PC-3 (cell line): ENCODE measurements at regions not wholly inside any gene's neighbourhood (a gene's known extent, or its start where the extent isn't known, plus 50 kb on each side); places are given as distances from the start of the nearest gene placed in this dataset.
A peak's percentile ranks its signal among the peaks of the same experiment; 100 is the strongest.

Experiments used
- ATAC-seq: fragments of 200-7000 bp; cut with Tn5 transposase; 2 replicates; pipeline ENCODE4 v1.9.1; 2020; ENCODE audit warnings: mild to moderate bottlenecking, moderate library complexity
- BruUV-seq: library from RNA; stranded (reverse); fragments of 400-500 nt; replicated peaks from 2 replicates; lab custom pipeline; 2021; lab: Mats Ljungman, UMichigan
- CTCF ChIA-PET: fragments of 300-600 bp; sonication (Branson Sonifier 250); formaldehyde crosslinking; loops from one replicate; lab custom pipeline; 2022; ENCODE audit warnings: antibody characterized with exemption; lab: Charles Lee
- POLR2A ChIA-PET: fragments of 300-600 bp; sonication (Branson Sonifier 250); formaldehyde crosslinking; loops from one replicate; lab custom pipeline; 2022; ENCODE audit warnings: antibody characterized with exemption; ENCODE audit not compliant: unreplicated experiment; lab: Charles Lee
- DNase-seq: peaks from one replicate; pipeline ENCODE4 v3.0.0-alpha.2; 2015
- H2AFZ ChIP-seq: fragments of 300-600 bp; sonication (generic); 2 replicates; pipeline ENCODE4 v1.6.0; 2016; ENCODE audit warnings: antibody characterized with exemption, low read length
- H3F3A ChIP-seq: fragments of 300-600 bp; sonication (generic); one replicate; pipeline ENCODE4 v1.6.0; 2017; ENCODE audit warnings: antibody characterized with exemption, low read length, control low read depth, mild to moderate bottlenecking; ENCODE audit not compliant: unreplicated experiment
- H3K27ac ChIP-seq: fragments of 300-600 bp; sonication (generic); 2 replicates; pipeline ENCODE4 v1.5.1; 2016; ENCODE audit warnings: mild to moderate bottlenecking, low read length
- H3K27me3 ChIP-seq: fragments of 300-600 bp; sonication (generic); 2 replicates; pipeline ENCODE4 v1.6.1; 2016; ENCODE audit warnings: low read length, mixed read lengths
- H3K36me3 ChIP-seq: fragments of 300-600 bp; sonication (generic); 2 replicates; pipeline ENCODE4 v1.6.1; 2016; ENCODE audit warnings: low read depth, mixed run types, low read length, mixed read lengths
- H3K4me1 ChIP-seq: fragments of 300-600 bp; sonication (generic); 2 replicates; pipeline ENCODE4 v1.5.1; 2016; ENCODE audit warnings: low read length; ENCODE audit not compliant: insufficient read depth
- H3K4me2 ChIP-seq: fragments of 300-600 bp; sonication (generic); 2 replicates; pipeline ENCODE4 v1.6.0; 2016; ENCODE audit warnings: low read length
- H3K4me3 ChIP-seq: fragments of 300-600 bp; sonication (generic); 2 replicates; pipeline ENCODE4 v1.5.1; 2016; ENCODE audit warnings: mild to moderate bottlenecking, low read length, mixed read lengths
- H3K79me2 ChIP-seq: fragments of 300-600 bp; sonication (generic); 2 replicates; pipeline ENCODE4 v1.6.1; 2017; ENCODE audit warnings: low read length, mixed read lengths
- H3K9ac ChIP-seq: fragments of 300-600 bp; sonication (generic); 2 replicates; pipeline ENCODE4 v1.6.0; 2016; ENCODE audit warnings: mild to moderate bottlenecking, low read length
- H3K9me2 ChIP-seq: fragments of 300-600 bp; sonication (generic); replicated peaks from 2 replicates; pipeline ENCODE4 v1.6.1; 2016; ENCODE audit warnings: mixed run types, low read length, mixed read lengths
- H3K9me3 ChIP-seq: fragments of 300-600 bp; sonication (generic); 2 replicates; pipeline ENCODE4 v1.6.1; 2016; ENCODE audit warnings: low read length, mixed read lengths
- H4K20me1 ChIP-seq: fragments of 300-600 bp; sonication (generic); 2 replicates; pipeline ENCODE4 v1.6.1; 2016; ENCODE audit warnings: low read length, mixed read lengths
- CTCF ChIP-seq: fragments of 300-600 bp; sonication (generic); conservative IDR thresholded peaks from 2 replicates; pipeline ENCODE4 v1.5.1; 2017; ENCODE audit warnings: antibody characterized with exemption, low read depth, mild to moderate bottlenecking, low read length
- EZH2 ChIP-seq: fragments of 300-600 bp; sonication (generic); IDR thresholded peaks from one replicate; pipeline ENCODE4 v1.6.1; 2017; ENCODE audit warnings: antibody characterized with exemption, mild to moderate bottlenecking, low read length; ENCODE audit not compliant: unreplicated experiment
- EZH2phosphoT487 ChIP-seq: fragments of 300-600 bp; sonication (generic); IDR thresholded peaks from 2 replicates; pipeline ENCODE4 v1.6.1; 2018; ENCODE audit warnings: mild to moderate bottlenecking, antibody characterized with exemption, low read length, borderline replicate concordance
- intact Hi-C: fragments of 100-400 bp; cut with micrococcal nuclease; formaldehyde crosslinking; loops from 2 replicates; pipeline ENCODE4 v1.9.0; 2023

GRCh38 chr14:29390081-29390832 lies 537.4 kb downstream of the PRKD1 start:
- no peaks in the 10 kb centered on the region for H3K9me2 ChIP-seq
- no peak overlapping the region for H3K4me3 ChIP-seq
- CTCF ChIA-PET: no interaction called here

GRCh38 chr14:29391231-29391630 lies 536.4 kb downstream of the PRKD1 start:
- ChIA-PET CTCF (no interaction called here), POLR2A (interaction anchor here (0.7 kb wide), 1 partner anchor 175 kb away, joined by 5 read pairs; no protein-coding TSS in a partner anchor)
- H3K36me3 ChIP-seq: no peaks in the 10 kb centered on the region
- H3K4me3 ChIP-seq: no peak overlapping the region
- DNase-seq: no peak
- H4K20me1 ChIP-seq: no peaks in the 10 kb centered on the region
- no peak overlapping the region for H2AFZ ChIP-seq
- no peak overlapping the region for H3K4me2 ChIP-seq
- no peaks in the 10 kb centered on the region for H3F3A ChIP-seq
- H3K9me2 ChIP-seq: no peaks in the 10 kb centered on the region
- H3K27ac ChIP-seq: no peak overlapping the region
- no TSS peak for BruUV-seq
- H3K4me1 ChIP-seq: no peaks in the 10 kb centered on the region
- intact Hi-C loops: no loop called here
- H3K79me2 ChIP-seq: no peaks in the 10 kb centered on the region
- H3K9ac ChIP-seq: no peak overlapping the region
- H3K27me3 ChIP-seq: peaks cover 58% of the 10 kb centered on the region
- no peak for ATAC-seq
- TF ChIP-seq EZH2phosphoT487 (no peak), EZH2 (no peak), CTCF (no peak)
- H3K9me3 ChIP-seq: no peaks in the 10 kb centered on the region

More at GRCh38 chr14:29390081-29390832, 537.4 kb downstream of the PRKD1 start:
- Histone ChIP-seq H3K79me2 (no peaks in the 10 kb centered on the region), H3F3A (no peaks in the 10 kb centered on the region), H2AFZ (no peak overlapping the region), H3K27me3 (peaks cover 50% of the 10 kb centered on the region), H3K4me1 (no peaks in the 10 kb centered on the region), H3K36me3 (no peaks in the 10 kb centered on the region), H3K4me2 (no peak overlapping the region), H3K27ac (no peak overlapping the region), H3K9ac (no peak overlapping the region), H3K9me3 (no peaks in the 10 kb centered on the region), H4K20me1 (no peaks in the 10 kb centered on the region)
- TF ChIP-seq EZH2: no peak
- TF ChIP-seq EZH2phosphoT487: 0 out of 2 replicates have a peak, but pooled peaks have one; percentile 35
- BruUV-seq: no TSS peak
- intact Hi-C loops: no loop called here
- DNase-seq (no peak), ATAC-seq (no peak; the same call in 1 of the 2 replicates)
- POLR2A ChIA-PET: no interaction called here

- Histone ChIP-seq H3K4me2 (no peak overlapping the region), H3K79me2 (no peaks in the 10 kb centered on the region), H3K9ac (no peak overlapping the region), H3K27me3 (peaks cover 62% of the 10 kb centered on the region), H3F3A (no peaks in the 10 kb centered on the region), H3K4me1 (no peaks in the 10 kb centered on the region), H3K27ac (no peak overlapping the region), H3K36me3 (no peaks in the 10 kb centered on the region), H3K4me3 (no peak overlapping the region), H4K20me1 (no peaks in the 10 kb centered on the region), H3K9me2 (no peaks in the 10 kb centered on the region), H2AFZ (no peak overlapping the region), H3K9me3 (no peaks in the 10 kb centered on the region)
- TF ChIP-seq CTCF (no peak), EZH2phosphoT487 (no peak), EZH2 (no peak)
- ChIA-PET CTCF (no interaction called here), POLR2A (interaction anchor here (0.7 kb wide), 1 partner anchor 175 kb away, joined by 5 read pairs; no protein-coding TSS in a partner anchor)
- intact Hi-C loops: no loop called here
- no TSS peak for BruUV-seq
- DNase-seq: no peak
- no peak for ATAC-seq
Observed at GRCh38 chr14:29391801-29392200, 535.8 kb downstream of the PRKD1 start.
